ENCODE measurements at regions not wholly inside any gene's neighbourhood (a gene's known extent, or its start where the extent isn't known, plus 50 kb on each side); places are given as distances from the start of the nearest gene placed in this dataset.
"Not testable (repeated sequence)": the region's sequence is repeated elsewhere in the genome, so short reads cannot be mapped to it uniquely, and the experiment has no call there.

DNA sequence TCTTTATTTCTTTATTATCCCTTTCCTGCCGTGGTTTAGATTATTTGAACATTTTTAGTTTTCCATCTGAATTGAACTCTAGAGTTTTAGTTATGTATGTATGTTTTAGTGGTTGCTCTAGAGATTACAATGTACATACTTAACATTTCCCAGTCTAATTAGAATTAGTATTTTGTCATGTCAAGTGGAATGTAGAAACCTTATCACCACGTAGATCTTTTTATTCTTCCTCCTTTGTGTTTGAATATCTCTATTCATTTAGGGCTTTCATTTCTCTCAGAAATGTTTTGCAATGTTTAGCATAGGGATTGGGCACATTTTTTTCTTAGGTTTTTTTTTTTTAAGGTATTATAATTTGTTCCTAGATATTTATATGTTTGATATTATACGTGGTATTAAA, 73.1 kb upstream of the EZR start:
- TF ChIP-seq EZH2 (IDR thresholded peaks at IDR 0.05; ENCODE audit: borderline replicate concordance, low read depth, low read length, severe bottlenecking) (no peak), CTCF (IDR thresholded peaks at IDR 0.05; ENCODE audit: borderline replicate concordance, extremely low read depth, low read length, poor library complexity, severe bottlenecking) (no peak)
- no peaks in the 10 kb centered on the region for H3K4me1 ChIP-seq (ENCODE audit: insufficient read depth, low read length)
- H4K20me1 ChIP-seq (ENCODE audit: insufficient read depth, low read length), result no peaks in the 10 kb centered on the region
- no peak overlapping the region for H3K4me3 ChIP-seq (ENCODE audit: low read depth in 1 of 2, low read length in 2 of 2)
- no peaks in the 10 kb centered on the region for H3K36me3 ChIP-seq (ENCODE audit: insufficient read depth, low read length)
- H3K79me2 ChIP-seq (ENCODE audit: insufficient read depth, low read length), result no peaks in the 10 kb centered on the region
- DNase-seq (no peak), ATAC-seq (ENCODE audit: insufficient read depth, low read depth) (no peak)
- H3K27me3 ChIP-seq (ENCODE audit: insufficient read depth, low read length, poor library complexity), result no peaks in the 10 kb centered on the region
- H3K9ac ChIP-seq (ENCODE audit: low read depth, low read length), result no peak overlapping the region
- no peak overlapping the region for H3K27ac ChIP-seq (ENCODE audit: low read length)
- H3K9me3 ChIP-seq (ENCODE audit: insufficient read depth, low read length, severe bottlenecking), result no peaks in the 10 kb centered on the region
- no peak overlapping the region for H2AFZ ChIP-seq (ENCODE audit: low read depth, low read length)
- H3K4me2 ChIP-seq (ENCODE audit: insufficient read depth, low read length), result no peak overlapping the region

DNA sequence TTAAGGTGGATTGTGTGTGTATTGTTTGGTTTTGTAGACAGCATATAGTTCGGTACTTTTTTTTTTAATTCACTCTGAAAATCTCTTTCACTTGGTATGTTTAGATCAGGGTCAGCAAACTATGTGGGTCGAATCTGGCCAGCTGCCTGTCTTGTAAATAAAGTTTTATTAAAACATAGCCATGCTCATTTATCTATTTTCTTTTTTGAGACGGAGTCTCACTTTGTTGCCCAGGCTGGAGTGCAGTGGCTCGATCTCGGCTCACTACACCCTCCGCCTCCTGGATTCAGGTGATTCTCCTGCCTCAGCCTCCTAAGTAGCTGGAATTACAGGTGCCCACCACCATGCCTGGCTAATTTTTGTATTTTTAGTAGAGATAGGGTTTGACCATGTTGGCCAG, 72.4 kb upstream of the EZR start:
- not testable (repeated sequence) for H3K36me3 ChIP-seq (ENCODE audit: insufficient read depth, low read length); H3K9me3 ChIP-seq (ENCODE audit: insufficient read depth, low read length, severe bottlenecking); H3K27me3 ChIP-seq (ENCODE audit: insufficient read depth, low read length, poor library complexity); H3K9ac ChIP-seq (ENCODE audit: low read depth, low read length); H3K4me1 ChIP-seq (ENCODE audit: insufficient read depth, low read length); H3K27ac ChIP-seq (ENCODE audit: low read length); DNase-seq; H3K4me2 ChIP-seq (ENCODE audit: insufficient read depth, low read length); H3K79me2 ChIP-seq (ENCODE audit: insufficient read depth, low read length); ATAC-seq (ENCODE audit: insufficient read depth, low read depth); H4K20me1 ChIP-seq (ENCODE audit: insufficient read depth, low read length); H3K4me3 ChIP-seq (ENCODE audit: low read depth in 1 of 2, low read length in 2 of 2); H2AFZ ChIP-seq (ENCODE audit: low read depth, low read length)

DNA sequence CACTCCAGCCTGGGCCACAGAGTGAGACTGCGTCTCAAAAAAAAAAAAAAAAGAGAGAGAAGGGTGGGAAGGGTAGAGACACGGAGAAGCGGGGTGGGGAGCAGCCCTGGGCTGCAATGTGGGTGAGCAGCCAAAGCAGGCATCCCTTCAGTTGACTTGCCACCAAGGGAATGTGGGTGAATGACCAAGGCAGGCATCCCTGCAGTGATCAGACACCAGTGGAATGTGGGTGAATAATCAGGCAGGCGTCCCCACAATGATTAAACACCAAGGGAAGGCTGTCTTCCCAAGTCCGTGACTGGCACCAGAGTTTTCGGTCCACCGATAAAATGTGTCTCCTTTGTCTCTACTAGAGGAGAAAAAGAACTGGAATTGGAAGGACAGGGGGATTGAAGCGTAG, 69.0 kb upstream of the EZR start:
- H2AFZ ChIP-seq (ENCODE audit: low read depth, low read length); H3K9ac ChIP-seq (ENCODE audit: low read depth, low read length); H3K36me3 ChIP-seq (ENCODE audit: insufficient read depth, low read length); H3K4me1 ChIP-seq (ENCODE audit: insufficient read depth, low read length); H3K79me2 ChIP-seq (ENCODE audit: insufficient read depth, low read length); H3K9me3 ChIP-seq (ENCODE audit: insufficient read depth, low read length, severe bottlenecking); ATAC-seq (ENCODE audit: insufficient read depth, low read depth); H3K4me3 ChIP-seq (ENCODE audit: low read depth in 1 of 2, low read length in 2 of 2); H4K20me1 ChIP-seq (ENCODE audit: insufficient read depth, low read length); DNase-seq; H3K27ac ChIP-seq (ENCODE audit: low read length); H3K4me2 ChIP-seq (ENCODE audit: insufficient read depth, low read length); H3K27me3 ChIP-seq (ENCODE audit: insufficient read depth, low read length, poor library complexity): not testable (repeated sequence)

GRCh38 chr6:158886346-158886977, 67.3 kb upstream of the EZR start:
- not testable (repeated sequence) for ATAC-seq (ENCODE audit: insufficient read depth, low read depth); DNase-seq; H3K36me3 ChIP-seq (ENCODE audit: insufficient read depth, low read length); H3K4me1 ChIP-seq (ENCODE audit: insufficient read depth, low read length); H3K79me2 ChIP-seq (ENCODE audit: insufficient read depth, low read length); H2AFZ ChIP-seq (ENCODE audit: low read depth, low read length); H3K4me3 ChIP-seq (ENCODE audit: low read depth in 1 of 2, low read length in 2 of 2); H3K9me3 ChIP-seq (ENCODE audit: insufficient read depth, low read length, severe bottlenecking); H3K27me3 ChIP-seq (ENCODE audit: insufficient read depth, low read length, poor library complexity); H4K20me1 ChIP-seq (ENCODE audit: insufficient read depth, low read length); H3K27ac ChIP-seq (ENCODE audit: low read length); H3K4me2 ChIP-seq (ENCODE audit: insufficient read depth, low read length); H3K9ac ChIP-seq (ENCODE audit: low read depth, low read length)

GRCh38 chr6:158881884-158882283, 62.7 kb upstream of the EZR start:
- H3K4me2 ChIP-seq (ENCODE audit: insufficient read depth, low read length); H3K27ac ChIP-seq (ENCODE audit: low read length); H3K9ac ChIP-seq (ENCODE audit: low read depth, low read length); H3K4me1 ChIP-seq (ENCODE audit: insufficient read depth, low read length); H3K9me3 ChIP-seq (ENCODE audit: insufficient read depth, low read length, severe bottlenecking); H3K27me3 ChIP-seq (ENCODE audit: insufficient read depth, low read length, poor library complexity); H3K79me2 ChIP-seq (ENCODE audit: insufficient read depth, low read length); H3K4me3 ChIP-seq (ENCODE audit: low read depth in 1 of 2, low read length in 2 of 2); H2AFZ ChIP-seq (ENCODE audit: low read depth, low read length); H3K36me3 ChIP-seq (ENCODE audit: insufficient read depth, low read length); DNase-seq; ATAC-seq (ENCODE audit: insufficient read depth, low read depth); H4K20me1 ChIP-seq (ENCODE audit: insufficient read depth, low read length): not testable (repeated sequence)

DNA sequence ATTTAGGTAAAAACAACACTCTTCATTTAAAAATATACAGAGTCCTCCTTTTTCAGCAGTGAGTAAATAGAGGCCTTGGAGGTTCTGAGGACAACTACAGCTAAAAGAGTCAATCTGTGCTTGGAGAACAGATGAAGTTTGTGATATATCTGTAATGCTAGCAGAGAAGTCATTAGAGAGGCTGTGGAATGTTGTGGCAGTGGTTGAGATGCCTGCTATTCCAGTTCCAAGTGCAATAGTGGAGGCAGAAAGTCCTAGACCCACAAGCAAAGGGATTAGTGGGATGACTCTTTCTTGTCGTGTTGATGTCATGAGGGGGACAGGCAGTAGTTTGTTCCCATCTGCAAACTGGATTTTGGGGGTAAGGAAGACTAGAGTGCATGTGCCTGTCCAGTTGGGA, 62.1 kb upstream of the EZR start:
- H4K20me1 ChIP-seq (ENCODE audit: insufficient read depth, low read length); H3K4me3 ChIP-seq (ENCODE audit: low read depth in 1 of 2, low read length in 2 of 2); H3K27me3 ChIP-seq (ENCODE audit: insufficient read depth, low read length, poor library complexity); H3K9me3 ChIP-seq (ENCODE audit: insufficient read depth, low read length, severe bottlenecking); DNase-seq; H3K4me2 ChIP-seq (ENCODE audit: insufficient read depth, low read length); H2AFZ ChIP-seq (ENCODE audit: low read depth, low read length); H3K9ac ChIP-seq (ENCODE audit: low read depth, low read length); H3K4me1 ChIP-seq (ENCODE audit: insufficient read depth, low read length); H3K27ac ChIP-seq (ENCODE audit: low read length); H3K79me2 ChIP-seq (ENCODE audit: insufficient read depth, low read length); ATAC-seq (ENCODE audit: insufficient read depth, low read depth); H3K36me3 ChIP-seq (ENCODE audit: insufficient read depth, low read length): not testable (repeated sequence)

Data from DND-41 (cell line).